ENCODE measurements at regions not wholly inside any gene's neighbourhood (a gene's known extent, or its start where the extent isn't known, plus 50 kb on each side); places are given as distances from the start of the nearest gene placed in this dataset.

GRCh38 chr18:1452821-1453220 lies 548.1 kb downstream of the ADCYAP1 start:
- no peaks in the 10 kb centered on the region for H3K4me1 ChIP-seq (ENCODE audit: control insufficient read depth, insufficient read depth, low read length)
- WGBS, 2 experiments, result 100% methylated on average over 1 of the region's 1 CpG; no CpG with 5 or more reads in 1 of the 2 experiments
- peaks cover 2% of the 10 kb centered on the region for H3K9me3 ChIP-seq (ENCODE audit: control insufficient read depth, low read length)
- no peaks in the 10 kb centered on the region for H3K36me3 ChIP-seq (ENCODE audit: control insufficient read depth, insufficient read depth, low read length)
- no peak overlapping the region for H3K4me3 ChIP-seq (ENCODE audit: insufficient read depth, low read depth, low read length)
- no peaks in the 10 kb centered on the region for H3K27me3 ChIP-seq (ENCODE audit: control insufficient read depth, insufficient read depth, low read length, poor library complexity, severe bottlenecking)
- H3K27ac ChIP-seq (ENCODE audit: insufficient read depth, low read depth, low read length, poor library complexity, severe bottlenecking), result no peak overlapping the region

- no peaks in the 10 kb centered on the region for H3K27me3 ChIP-seq (ENCODE audit: control insufficient read depth, insufficient read depth, low read length, poor library complexity, severe bottlenecking)
- H3K36me3 ChIP-seq (ENCODE audit: control insufficient read depth, insufficient read depth, low read length), result no peaks in the 10 kb centered on the region
Observed at GRCh38 chr18:1455605-1456004, 550.9 kb downstream of the ADCYAP1 start.

GRCh38 chr18:1458547-1458946 lies 553.9 kb downstream of the ADCYAP1 start:
- Histone ChIP-seq H3K4me3 (ENCODE audit: insufficient read depth, low read depth, low read length) (no peak overlapping the region), H3K9me3 (ENCODE audit: control insufficient read depth, low read length) (no peaks in the 10 kb centered on the region), H3K27ac (ENCODE audit: insufficient read depth, low read depth, low read length, poor library complexity, severe bottlenecking) (no peak overlapping the region), H3K27me3 (ENCODE audit: control insufficient read depth, insufficient read depth, low read length, poor library complexity, severe bottlenecking) (no peaks in the 10 kb centered on the region), H3K36me3 (ENCODE audit: control insufficient read depth, insufficient read depth, low read length) (no peaks in the 10 kb centered on the region), H3K4me1 (ENCODE audit: control insufficient read depth, insufficient read depth, low read length) (no peaks in the 10 kb centered on the region)
- 61 to 72% methylated on average over 3 to 4 of the region's 4 CpGs for WGBS, 2 experiments

More at GRCh38 chr18:1455605-1456004, 550.9 kb downstream of the ADCYAP1 start:
- peaks cover 2% of the 10 kb centered on the region for H3K9me3 ChIP-seq (ENCODE audit: control insufficient read depth, low read length)
- no peaks in the 10 kb centered on the region for H3K4me1 ChIP-seq (ENCODE audit: control insufficient read depth, insufficient read depth, low read length)
- H3K4me3 ChIP-seq (ENCODE audit: insufficient read depth, low read depth, low read length), result no peak overlapping the region
- H3K27ac ChIP-seq (ENCODE audit: insufficient read depth, low read depth, low read length, poor library complexity, severe bottlenecking), result no peak overlapping the region

GRCh38 chr18:1463981-1464380 lies 559.3 kb downstream of the ADCYAP1 start:
- Histone ChIP-seq H3K27me3 (ENCODE audit: control insufficient read depth, insufficient read depth, low read length, poor library complexity, severe bottlenecking) (no peaks in the 10 kb centered on the region), H3K4me1 (ENCODE audit: control insufficient read depth, insufficient read depth, low read length) (no peaks in the 10 kb centered on the region), H3K36me3 (ENCODE audit: control insufficient read depth, insufficient read depth, low read length) (no peaks in the 10 kb centered on the region), H3K27ac (ENCODE audit: insufficient read depth, low read depth, low read length, poor library complexity, severe bottlenecking) (no peak overlapping the region), H3K9me3 (ENCODE audit: control insufficient read depth, low read length) (no peaks in the 10 kb centered on the region), H3K4me3 (ENCODE audit: insufficient read depth, low read depth, low read length) (no peak overlapping the region)
- 93 to 96% methylated on average over 4 of the region's 4 CpGs for WGBS, 2 experiments

- WGBS, 2 experiments, result 94 to 97% methylated on average over 4 of the region's 4 CpGs
Observed at GRCh38 chr18:1464444-1465217, 560.0 kb downstream of the ADCYAP1 start.

GRCh38 chr18:1466035-1466434 lies 561.4 kb downstream of the ADCYAP1 start:
- Histone ChIP-seq H3K4me3 (ENCODE audit: insufficient read depth, low read depth, low read length) (no peak overlapping the region), H3K27me3 (ENCODE audit: control insufficient read depth, insufficient read depth, low read length, poor library complexity, severe bottlenecking) (no peaks in the 10 kb centered on the region), H3K9me3 (ENCODE audit: control insufficient read depth, low read length) (no peaks in the 10 kb centered on the region), H3K4me1 (ENCODE audit: control insufficient read depth, insufficient read depth, low read length) (no peaks in the 10 kb centered on the region), H3K27ac (ENCODE audit: insufficient read depth, low read depth, low read length, poor library complexity, severe bottlenecking) (no peak overlapping the region), H3K36me3 (ENCODE audit: control insufficient read depth, insufficient read depth, low read length) (no peaks in the 10 kb centered on the region)
- 100% methylated on average over 1 of the region's 3 CpGs; no CpG with 5 or more reads in 1 of the 2 experiments for WGBS, 2 experiments

More at GRCh38 chr18:1464444-1465217, 560.0 kb downstream of the ADCYAP1 start:
- no peaks in the 10 kb centered on the region for H3K36me3 ChIP-seq (ENCODE audit: control insufficient read depth, insufficient read depth, low read length)
- no peak overlapping the region for H3K27ac ChIP-seq (ENCODE audit: insufficient read depth, low read depth, low read length, poor library complexity, severe bottlenecking)
- H3K27me3 ChIP-seq (ENCODE audit: control insufficient read depth, insufficient read depth, low read length, poor library complexity, severe bottlenecking), result no peaks in the 10 kb centered on the region
- no peaks in the 10 kb centered on the region for H3K9me3 ChIP-seq (ENCODE audit: control insufficient read depth, low read length)
- no peak overlapping the region for H3K4me3 ChIP-seq (ENCODE audit: insufficient read depth, low read depth, low read length)
- H3K4me1 ChIP-seq (ENCODE audit: control insufficient read depth, insufficient read depth, low read length), result no peaks in the 10 kb centered on the region

GRCh38 chr18:1467461-1467964 lies 562.8 kb downstream of the ADCYAP1 start:
- Histone ChIP-seq H3K36me3 (ENCODE audit: control insufficient read depth, insufficient read depth, low read length) (no peaks in the 10 kb centered on the region), H3K4me1 (ENCODE audit: control insufficient read depth, insufficient read depth, low read length) (no peaks in the 10 kb centered on the region), H3K4me3 (ENCODE audit: insufficient read depth, low read depth, low read length) (no peak overlapping the region), H3K27me3 (ENCODE audit: control insufficient read depth, insufficient read depth, low read length, poor library complexity, severe bottlenecking) (no peaks in the 10 kb centered on the region), H3K27ac (ENCODE audit: insufficient read depth, low read depth, low read length, poor library complexity, severe bottlenecking) (no peak overlapping the region), H3K9me3 (ENCODE audit: control insufficient read depth, low read length) (no peaks in the 10 kb centered on the region)
- WGBS, 2 experiments, result 89 to 93% methylated on average over 4 to 5 of the region's 5 CpGs

- H3K36me3 ChIP-seq (ENCODE audit: control insufficient read depth, insufficient read depth, low read length), result no peaks in the 10 kb centered on the region
- 90 to 100% methylated on average over 1 to 2 of the region's 2 CpGs for WGBS, 2 experiments
- H3K4me3 ChIP-seq (ENCODE audit: insufficient read depth, low read depth, low read length), result no peak overlapping the region
- no peaks in the 10 kb centered on the region for H3K4me1 ChIP-seq (ENCODE audit: control insufficient read depth, insufficient read depth, low read length)
- no peaks in the 10 kb centered on the region for H3K9me3 ChIP-seq (ENCODE audit: control insufficient read depth, low read length)
- no peaks in the 10 kb centered on the region for H3K27me3 ChIP-seq (ENCODE audit: control insufficient read depth, insufficient read depth, low read length, poor library complexity, severe bottlenecking)
- no peak overlapping the region for H3K27ac ChIP-seq (ENCODE audit: insufficient read depth, low read depth, low read length, poor library complexity, severe bottlenecking)
Observed at GRCh38 chr18:1468550-1468949, 563.9 kb downstream of the ADCYAP1 start.

GRCh38 chr18:1475867-1476266 lies 571.2 kb downstream of the ADCYAP1 start:
- H3K36me3 ChIP-seq (ENCODE audit: control insufficient read depth, insufficient read depth, low read length), result no peaks in the 10 kb centered on the region
- H3K9me3 ChIP-seq (ENCODE audit: control insufficient read depth, low read length), result no peaks in the 10 kb centered on the region
- H3K4me3 ChIP-seq (ENCODE audit: insufficient read depth, low read depth, low read length), result no peak overlapping the region
- no peaks in the 10 kb centered on the region for H3K27me3 ChIP-seq (ENCODE audit: control insufficient read depth, insufficient read depth, low read length, poor library complexity, severe bottlenecking)
- no peak overlapping the region for H3K27ac ChIP-seq (ENCODE audit: insufficient read depth, low read depth, low read length, poor library complexity, severe bottlenecking)
- H3K4me1 ChIP-seq (ENCODE audit: control insufficient read depth, insufficient read depth, low read length), result no peaks in the 10 kb centered on the region
- WGBS, 2 experiments, result 94% methylated on average over 7 of the region's 7 CpGs

- H3K4me3 ChIP-seq (ENCODE audit: insufficient read depth, low read depth, low read length), result no peak overlapping the region
- H3K27ac ChIP-seq (ENCODE audit: insufficient read depth, low read depth, low read length, poor library complexity, severe bottlenecking), result no peak overlapping the region
- H3K9me3 ChIP-seq (ENCODE audit: control insufficient read depth, low read length), result no peaks in the 10 kb centered on the region
- H3K4me1 ChIP-seq (ENCODE audit: control insufficient read depth, insufficient read depth, low read length), result no peaks in the 10 kb centered on the region
- H3K27me3 ChIP-seq (ENCODE audit: control insufficient read depth, insufficient read depth, low read length, poor library complexity, severe bottlenecking), result no peaks in the 10 kb centered on the region
- WGBS, 2 experiments, result 93 to 100% methylated on average over 2 of the region's 2 CpGs
- H3K36me3 ChIP-seq (ENCODE audit: control insufficient read depth, insufficient read depth, low read length), result no peaks in the 10 kb centered on the region
Observed at GRCh38 chr18:1480309-1480708, 575.6 kb downstream of the ADCYAP1 start.
